NOMO-1 treated with dmso at 0.1 percent for 144 hours (cell line): ENCODE measurements at regions not wholly inside any gene's neighbourhood (a gene's known extent, or its start where the extent isn't known, plus 50 kb on each side); places are given as distances from the start of the nearest gene placed in this dataset.
"Not testable (repeated sequence)": the region's sequence is repeated elsewhere in the genome, so short reads cannot be mapped to it uniquely, and the experiment has no call there.

Experiments
- DNase-seq: peaks from one replicate; lab custom pipeline; 2025; ENCODE audit not compliant: unreplicated experiment; lab: John Stamatoyannopoulos, UW

- no peak for DNase-seq
Observed at GRCh38 chr12:42932936-42933335, 343.4 kb upstream of the PRICKLE1 start.

GRCh38 chr12:42926232-42926631, 336.7 kb upstream of the PRICKLE1 start:
- DNase-seq, result no peak

- no peak for DNase-seq
Observed at GRCh38 chr12:42924482-42924881, 334.9 kb upstream of the PRICKLE1 start.

- DNase-seq, result no peak
Observed at GRCh38 chr12:42923583-42923982, 334.0 kb upstream of the PRICKLE1 start.

- DNase-seq, result no peak
Observed at GRCh38 chr12:42923156-42923555, 333.6 kb upstream of the PRICKLE1 start.

GRCh38 chr12:42922505-42922850, 332.9 kb upstream of the PRICKLE1 start:
- no peak for DNase-seq

GRCh38 chr12:42921741-42922504, 332.4 kb upstream of the PRICKLE1 start:
- no peak for DNase-seq

- no peak for DNase-seq
Observed at GRCh38 chr12:42919691-42920090, 330.1 kb upstream of the PRICKLE1 start.

- no peak for DNase-seq
Observed at GRCh38 chr12:42918443-42918842, 328.9 kb upstream of the PRICKLE1 start.

- no peak for DNase-seq
Observed at GRCh38 chr12:42916143-42916542, 326.6 kb upstream of the PRICKLE1 start.

- DNase-seq, result no peak
Observed at GRCh38 chr12:42915426-42915825, 325.9 kb upstream of the PRICKLE1 start.

GRCh38 chr12:42912367-42912766, 322.8 kb upstream of the PRICKLE1 start:
- no peak for DNase-seq

- DNase-seq, result no peak
Observed at GRCh38 chr12:42910656-42911055, 321.1 kb upstream of the PRICKLE1 start.

GRCh38 chr12:42908712-42909111, 319.2 kb upstream of the PRICKLE1 start:
- no peak for DNase-seq

- not testable (repeated sequence) for DNase-seq
Observed at GRCh38 chr12:42906801-42907200, 317.3 kb upstream of the PRICKLE1 start.

GRCh38 chr12:42905419-42905705, 315.8 kb upstream of the PRICKLE1 start:
- DNase-seq, result no peak

GRCh38 chr12:42904683-42905418, 315.3 kb upstream of the PRICKLE1 start:
- DNase-seq, result no peak

GRCh38 chr12:42903736-42904135, 314.2 kb upstream of the PRICKLE1 start:
- DNase-seq, result no peak

- no peak for DNase-seq
Observed at GRCh38 chr12:42902001-42902400, 312.5 kb upstream of the PRICKLE1 start.

- DNase-seq, result no peak
Observed at GRCh38 chr12:42893803-42894202, 304.3 kb upstream of the PRICKLE1 start.

- no peak for DNase-seq
Observed at GRCh38 chr12:42892702-42893551, 303.4 kb upstream of the PRICKLE1 start.

GRCh38 chr12:42887657-42888056, 298.1 kb upstream of the PRICKLE1 start:
- DNase-seq, result no peak
